OCI-LY1 (cell line): ENCODE measurements at regions not wholly inside any gene's neighbourhood (a gene's known extent, or its start where the extent isn't known, plus 50 kb on each side); places are given as distances from the start of the nearest gene placed in this dataset.

Source experiments
- CTCF ChIP-seq: fragments of 200-600 bp; sonication (generic), shearing (Covaris generic); IDR thresholded peaks from 2 replicates; pipeline ENCODE4 v1.5.1; 2017; ENCODE audit warnings: mild to moderate bottlenecking, antibody characterized with exemption, low read length, moderate library complexity, mixed read lengths
- EZH2 ChIP-seq: fragments of 200-600 bp; sonication (generic), shearing (Covaris generic); IDR thresholded peaks from 2 replicates; pipeline ENCODE4 v1.8.0; 2017; ENCODE audit warnings: borderline replicate concordance, mixed run types, mild to moderate bottlenecking, antibody characterized with exemption, low read length, moderate library complexity, mixed read lengths

GRCh38 chr12:78799649-78800048 is 64.9 kb upstream of the SYT1 start:
- TF ChIP-seq CTCF (no peak), EZH2 (no peak)
